ENCODE measurements at regions not wholly inside any gene's neighbourhood (a gene's known extent, or its start where the extent isn't known, plus 50 kb on each side); places are given as distances from the start of the nearest gene placed in this dataset.

DNA sequence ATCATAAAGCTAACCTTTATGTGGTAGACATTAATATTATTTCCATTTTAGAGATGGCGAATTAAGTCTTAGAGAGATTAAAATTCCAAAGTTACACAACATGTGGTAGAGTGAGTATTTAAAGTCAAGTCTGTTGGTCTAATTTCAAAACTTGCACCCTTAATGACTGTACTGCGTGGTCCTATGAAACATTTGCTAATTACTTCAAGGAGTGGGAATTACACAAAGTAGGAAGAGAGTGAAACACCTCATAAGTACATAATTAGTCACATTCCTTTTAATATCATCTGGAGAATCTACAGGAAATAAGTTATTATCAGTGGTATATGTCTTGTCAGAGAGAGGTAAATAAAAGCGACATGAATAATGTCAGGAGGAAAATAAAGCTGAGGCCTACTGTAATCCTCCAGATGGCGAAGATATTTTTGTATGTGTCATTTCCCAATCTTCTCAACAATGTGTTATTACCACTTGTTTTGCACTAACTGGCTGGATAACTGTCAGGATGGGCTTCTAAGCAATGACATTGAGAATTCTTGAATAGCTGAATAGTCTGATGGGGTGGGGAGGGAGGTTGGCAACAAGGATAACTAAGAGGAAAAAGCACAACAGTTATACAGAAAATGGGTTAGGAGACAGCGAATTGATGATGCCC lies 95.5 kb downstream of the TNFSF18 start:
- TF ChIP-seq EZH2 (IDR thresholded peaks at IDR 0.05) (no peak), POLR2AphosphoS5 (IDR thresholded peaks at IDR 0.05; ENCODE audit: borderline replicate concordance, low read depth, low read length) (no peak; the same call in 1 of the 2 replicates), FOXP2 (optimal IDR thresholded peaks at IDR 0.05; ENCODE audit: control extremely low read depth, extremely low read length, insufficient read depth) (no peak)

Measured in SK-N-MC (cell line).